Sigmoid colon (tissue), 6 donors: ENCODE measurements at regions not wholly inside any gene's neighbourhood (a gene's known extent, or its start where the extent isn't known, plus 50 kb on each side); places are given as distances from the start of the nearest gene placed in this dataset.

Experiments used
- DNase-seq: peaks from one replicate; pipeline ENCODE4 v3.0.0-alpha.2; 2019
- H3K27ac ChIP-seq, 4 donors: fragments of 200-600 bp; sonication (generic); one replicate each; pipeline ENCODE4 v1.5.1; 2016 to 2019; ENCODE audit warnings: mild to moderate bottlenecking in 1 of 4
- H3K27me3 ChIP-seq, 3 donors: fragments of 200-600 bp; sonication (generic); one replicate each; pipeline ENCODE4 v1.5.1; 2019; ENCODE audit warnings: mild to moderate bottlenecking in 1 of 3
- H3K36me3 ChIP-seq, 4 donors: fragments of 200-600 bp; sonication (generic); one replicate each; pipeline ENCODE4 v1.5.1; 2016 to 2019
- H3K4me1 ChIP-seq, 4 donors: fragments of 200-600 bp; sonication (generic); one replicate each; pipeline ENCODE4 v1.5.1; 2017 to 2019
- H3K4me3 ChIP-seq, 4 donors: fragments of 200-600 bp; sonication (generic); one replicate each; pipeline ENCODE4 v1.5.1; 2017 to 2019; ENCODE audit warnings: mild to moderate bottlenecking in 2 of 4, moderate library complexity in 1 of 4
- H3K9me3 ChIP-seq, 4 donors: fragments of 200-600 bp in 3 of 4; sonication (generic) in 3 of 4; one replicate each; pipeline versions ENCODE4 v1.5.1 to v1.6.1; 2013 to 2019
- EP300 ChIP-seq, 4 donors: sonication (generic); formaldehyde crosslinking; IDR thresholded peaks; one replicate each; pipeline ENCODE4 v1.6.1; 2017; ENCODE audit warnings: antibody characterized with exemption in 4 of 4
- POLR2A ChIP-seq, 2 donors: fragments of 450-650 bp; IDR thresholded peaks; one replicate each; pipeline ENCODE4 v1.6.1; 2016; ENCODE audit warnings: antibody characterized with exemption in 2 of 2, mild to moderate bottlenecking in 2 of 2, moderate library complexity in 2 of 2
- POLR2AphosphoS5 ChIP-seq, 4 donors: sonication (generic); formaldehyde crosslinking; IDR thresholded peaks; one replicate each; pipeline ENCODE4 v1.6.1; 2017; ENCODE audit warnings: antibody characterized with exemption in 4 of 4
- WGBS, 2 donors: extraction: QIAGEN DNeasy Blood & Tissue Kit; methylation state at CpG; one replicate each; pipeline ENCODE4 v1.1.7; 2013; 5-methylcytosine and 5-hydroxymethylcytosine counted together
- intact Hi-C: fragments of 100-400 bp; cut with DNase I; formaldehyde crosslinking; loops from one replicate; pipeline ENCODE4 v1.15.1; 2023
- TF ChIP-seq, protein P1 (sequence below), 4 experiments: fragments of 450-650 bp in 3 of 4; fragments of 200-600 bp in 1 of 4; IDR thresholded peaks; one replicate each; pipeline ENCODE4 v1.5.1; 2016 to 2019; ENCODE audit warnings: antibody characterized with exemption in 4 of 4, mild to moderate bottlenecking in 3 of 4, moderate library complexity in 2 of 4
- donor health status: healthy with polysubstance abuse.
- donor health status: healthy.

DNA sequence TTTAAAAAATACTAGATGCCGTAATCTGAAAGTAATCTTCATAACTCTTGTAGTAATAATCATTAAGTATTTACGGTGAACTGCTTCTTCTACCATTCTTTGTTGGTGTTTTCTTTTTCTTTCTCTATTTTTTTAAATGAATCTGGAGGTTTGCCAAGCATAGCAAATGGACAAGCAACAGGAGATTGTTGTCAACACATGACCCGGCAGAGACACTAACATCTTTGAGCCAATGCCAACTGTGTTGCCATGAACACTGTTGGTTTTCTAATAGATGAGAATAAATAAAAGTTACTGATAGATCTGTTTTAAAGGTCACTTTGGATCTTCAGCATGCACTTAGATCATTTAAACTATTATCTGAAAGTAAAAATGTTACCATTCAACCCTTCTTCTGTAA lies 523.6 kb upstream of the EYS start:
- 76 to 83% methylated on average over 3 of the region's 3 CpGs for WGBS, 2 donors
- Histone ChIP-seq H3K9me3 (no peaks in the 10 kb centered on the region), H3K27ac (no peak overlapping the region), H3K36me3 (no peaks in the 10 kb centered on the region), H3K4me3 (no peak overlapping the region), H3K27me3 (no peaks in the 10 kb centered on the region), H3K4me1 (no peaks in the 10 kb centered on the region)
- DNase-seq = no peak
- TF ChIP-seq POLR2A (IDR thresholded peaks at IDR 0.05) = no peak
- TF ChIP-seq, protein P1, sequence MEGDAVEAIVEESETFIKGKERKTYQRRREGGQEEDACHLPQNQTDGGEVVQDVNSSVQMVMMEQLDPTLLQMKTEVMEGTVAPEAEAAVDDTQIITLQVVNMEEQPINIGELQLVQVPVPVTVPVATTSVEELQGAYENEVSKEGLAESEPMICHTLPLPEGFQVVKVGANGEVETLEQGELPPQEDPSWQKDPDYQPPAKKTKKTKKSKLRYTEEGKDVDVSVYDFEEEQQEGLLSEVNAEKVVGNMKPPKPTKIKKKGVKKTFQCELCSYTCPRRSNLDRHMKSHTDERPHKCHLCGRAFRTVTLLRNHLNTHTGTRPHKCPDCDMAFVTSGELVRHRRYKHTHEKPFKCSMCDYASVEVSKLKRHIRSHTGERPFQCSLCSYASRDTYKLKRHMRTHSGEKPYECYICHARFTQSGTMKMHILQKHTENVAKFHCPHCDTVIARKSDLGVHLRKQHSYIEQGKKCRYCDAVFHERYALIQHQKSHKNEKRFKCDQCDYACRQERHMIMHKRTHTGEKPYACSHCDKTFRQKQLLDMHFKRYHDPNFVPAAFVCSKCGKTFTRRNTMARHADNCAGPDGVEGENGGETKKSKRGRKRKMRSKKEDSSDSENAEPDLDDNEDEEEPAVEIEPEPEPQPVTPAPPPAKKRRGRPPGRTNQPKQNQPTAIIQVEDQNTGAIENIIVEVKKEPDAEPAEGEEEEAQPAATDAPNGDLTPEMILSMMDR (IDR thresholded peaks at IDR 0.05) = no peak
- intact Hi-C loops = no loop called here

DNA sequence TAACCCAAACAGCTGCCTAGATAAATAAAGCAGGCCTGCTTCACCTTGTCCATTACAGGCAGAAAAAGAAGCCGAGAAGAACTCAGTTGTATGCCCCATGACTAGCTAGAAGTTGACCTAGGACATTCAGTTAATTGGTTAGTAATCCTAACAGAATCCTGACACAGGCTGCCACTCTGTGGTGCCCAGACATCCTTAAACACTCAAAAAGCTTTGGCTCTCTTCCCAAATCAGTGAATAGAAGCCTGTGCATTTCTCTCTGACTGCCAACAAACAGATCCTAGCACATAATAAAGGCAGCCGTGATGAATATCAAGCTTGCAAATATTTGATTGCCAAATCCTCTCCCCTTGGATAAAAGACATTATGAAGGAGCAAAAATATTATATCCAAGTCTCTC lies 519.1 kb upstream of the EYS start:
- TF ChIP-seq POLR2AphosphoS5 (IDR thresholded peaks at IDR 0.05) = no peak
- no peak for TF ChIP-seq EP300 (IDR thresholded peaks at IDR 0.05)
- TF ChIP-seq, protein P1 (IDR thresholded peaks at IDR 0.05) = no peak
- no peak for TF ChIP-seq POLR2A (IDR thresholded peaks at IDR 0.05)
- no peaks in the 10 kb centered on the region for H3K9me3 ChIP-seq
- no peak overlapping the region for H3K27ac ChIP-seq
- no peaks in the 10 kb centered on the region for H3K36me3 ChIP-seq
- DNase-seq = no peak
- H3K4me3 ChIP-seq = no peak overlapping the region
- intact Hi-C loops = no loop called here
- H3K27me3 ChIP-seq = no peaks in the 10 kb centered on the region
- 62 to 65% methylated on average over 2 of the region's 2 CpGs for WGBS, 2 donors
- H3K4me1 ChIP-seq = no peaks in the 10 kb centered on the region

DNA sequence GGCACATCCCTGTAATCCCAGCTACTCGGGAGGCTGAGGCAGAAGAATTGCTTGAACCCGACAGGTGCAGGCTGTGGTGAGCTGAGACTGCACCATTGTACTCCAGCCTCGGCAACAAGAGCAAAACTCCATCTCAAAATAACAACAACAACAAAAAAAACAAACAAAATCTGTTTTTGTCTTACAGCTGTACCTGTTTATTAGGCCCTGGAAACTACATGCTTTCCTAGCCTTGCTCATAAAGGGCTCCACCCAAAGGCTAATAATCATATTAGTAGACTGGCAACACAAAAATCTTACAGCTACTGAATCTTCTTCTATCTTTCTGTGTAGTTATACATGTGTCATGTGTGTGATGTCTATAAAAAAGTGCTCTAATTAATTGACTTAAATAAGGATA lies 503.9 kb upstream of the EYS start:
- no peak overlapping the region for H3K27ac ChIP-seq
- H3K9me3 ChIP-seq = peaks cover 0 to 3% (median under 1%) of the 10 kb centered on the region in 4 donors
- H3K4me3 ChIP-seq = no peak overlapping the region
- intact Hi-C loops = no loop called here
- DNase-seq = no peak
- no peaks in the 10 kb centered on the region for H3K27me3 ChIP-seq
- 71 to 82% methylated on average over 3 of the region's 3 CpGs for WGBS, 2 donors
- TF ChIP-seq, protein P1 (IDR thresholded peaks at IDR 0.05) = no peak
- TF ChIP-seq POLR2A (IDR thresholded peaks at IDR 0.05) (no peak), EP300 (IDR thresholded peaks at IDR 0.05) (no peak), POLR2AphosphoS5 (IDR thresholded peaks at IDR 0.05) (no peak)
- H3K4me1 ChIP-seq = no peaks in the 10 kb centered on the region
- no peaks in the 10 kb centered on the region for H3K36me3 ChIP-seq

DNA sequence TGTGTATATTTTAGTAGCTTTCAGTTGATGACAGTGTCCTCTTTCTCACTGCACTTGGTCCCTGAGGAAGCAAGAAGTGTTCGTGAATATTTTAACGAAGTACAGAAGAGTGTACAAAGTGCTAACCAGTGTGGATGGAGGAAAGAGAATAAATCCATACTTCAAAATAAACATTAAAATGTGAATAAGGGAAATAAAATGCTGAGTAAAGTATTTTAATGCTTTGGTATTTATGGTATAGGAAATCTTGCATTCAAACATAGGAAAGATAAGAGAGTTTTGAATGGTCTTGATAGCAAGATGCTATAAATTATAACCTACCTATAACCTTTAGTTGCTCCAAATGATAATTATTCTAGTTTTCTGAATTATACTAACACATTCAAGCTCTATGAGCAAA lies 493.4 kb upstream of the EYS start:
- H3K36me3 ChIP-seq = no peaks in the 10 kb centered on the region
- H3K4me1 ChIP-seq = no peaks in the 10 kb centered on the region
- no peak for DNase-seq
- H3K27me3 ChIP-seq = no peaks in the 10 kb centered on the region
- H3K27ac ChIP-seq = no peak overlapping the region
- intact Hi-C loops = no loop called here
- no peak overlapping the region for H3K4me3 ChIP-seq
- no peaks in the 10 kb centered on the region for H3K9me3 ChIP-seq
- WGBS, 2 donors = 85 to 91% methylated on average over 2 of the region's 2 CpGs
- TF ChIP-seq EP300 (IDR thresholded peaks at IDR 0.05) = no peak
- no peak for TF ChIP-seq POLR2A (IDR thresholded peaks at IDR 0.05)
- TF ChIP-seq, protein P1 (IDR thresholded peaks at IDR 0.05) = no peak
- TF ChIP-seq POLR2AphosphoS5 (IDR thresholded peaks at IDR 0.05) = no peak

DNA sequence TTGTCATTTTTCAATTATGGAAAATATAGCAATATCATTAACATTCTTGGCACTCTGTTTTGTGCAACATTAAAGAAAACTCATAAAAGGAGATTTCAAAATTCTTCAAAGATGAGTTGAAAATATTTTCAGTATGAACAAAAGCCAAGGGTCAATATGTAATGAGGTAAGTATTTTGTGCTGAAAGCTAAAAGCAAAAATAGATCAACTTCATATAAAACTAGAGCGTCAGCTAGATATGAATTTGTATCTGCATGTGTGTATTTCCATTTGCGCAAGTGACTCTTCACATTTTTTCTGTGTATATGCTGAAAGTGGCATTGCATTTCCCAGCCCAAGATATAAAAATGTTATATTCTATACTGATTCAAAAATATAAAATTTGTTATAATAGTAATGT lies 492.1 kb upstream of the EYS start:
- no peaks in the 10 kb centered on the region for H3K9me3 ChIP-seq
- no peaks in the 10 kb centered on the region for H3K36me3 ChIP-seq
- H3K4me3 ChIP-seq = no peak overlapping the region
- no peaks in the 10 kb centered on the region for H3K4me1 ChIP-seq
- H3K27ac ChIP-seq = no peak overlapping the region
- TF ChIP-seq EP300 (IDR thresholded peaks at IDR 0.05) = no peak
- TF ChIP-seq POLR2A (IDR thresholded peaks at IDR 0.05) = no peak
- TF ChIP-seq, protein P1 (IDR thresholded peaks at IDR 0.05) = no peak
- TF ChIP-seq POLR2AphosphoS5 (IDR thresholded peaks at IDR 0.05) = no peak
- no peaks in the 10 kb centered on the region for H3K27me3 ChIP-seq
- no peak for DNase-seq
- intact Hi-C loops = no loop called here
- 95 to 100% methylated on average over 2 of the region's 2 CpGs for WGBS, 2 donors
